Mesodermal cell (in vitro differentiated cells): ENCODE measurements at regions not wholly inside any gene's neighbourhood (a gene's known extent, or its start where the extent isn't known, plus 50 kb on each side); places are given as distances from the start of the nearest gene placed in this dataset.
A peak's percentile ranks its signal among the peaks of the same experiment; 100 is the strongest.

Source experiments
- H3K27ac ChIP-seq: 2 replicates; pipeline ENCODE4 v1.7.0; 2013; ENCODE audit warnings: mild to moderate bottlenecking, low read depth, low read length, moderate library complexity; ENCODE audit not compliant: severe bottlenecking
- H3K36me3 ChIP-seq: 2 replicates; pipeline ENCODE4 v1.7.1; 2013; ENCODE audit warnings: mild to moderate bottlenecking, low read length, moderate library complexity; ENCODE audit not compliant: control insufficient read depth, insufficient read depth
- H3K4me1 ChIP-seq: one replicate; pipeline ENCODE4 v1.7.1; 2013; ENCODE audit warnings: mild to moderate bottlenecking, low read length; ENCODE audit not compliant: insufficient read depth, control insufficient read depth, poor library complexity, severe bottlenecking
- H3K4me3 ChIP-seq: 2 replicates; pipeline ENCODE4 v1.7.0; 2013; ENCODE audit warnings: low read length, control low read depth, mild to moderate bottlenecking; ENCODE audit not compliant: insufficient read depth, poor library complexity, severe bottlenecking; ENCODE audit errors: extremely low read depth
- H3K9me3 ChIP-seq: 2 replicates; pipeline ENCODE4 v1.7.1; 2013; ENCODE audit warnings: mild to moderate bottlenecking, low read length, moderate library complexity; ENCODE audit not compliant: control insufficient read depth
- WGBS, 2 experiments: methylation state at CpG; one replicate each; pipeline ENCODE4 v1.1.5; 2013; ENCODE audit warnings: missing lambda C conversion rate in 2 of 2; ENCODE audit not compliant: insufficient coverage in 2 of 2; 5-methylcytosine and 5-hydroxymethylcytosine counted together

DNA sequence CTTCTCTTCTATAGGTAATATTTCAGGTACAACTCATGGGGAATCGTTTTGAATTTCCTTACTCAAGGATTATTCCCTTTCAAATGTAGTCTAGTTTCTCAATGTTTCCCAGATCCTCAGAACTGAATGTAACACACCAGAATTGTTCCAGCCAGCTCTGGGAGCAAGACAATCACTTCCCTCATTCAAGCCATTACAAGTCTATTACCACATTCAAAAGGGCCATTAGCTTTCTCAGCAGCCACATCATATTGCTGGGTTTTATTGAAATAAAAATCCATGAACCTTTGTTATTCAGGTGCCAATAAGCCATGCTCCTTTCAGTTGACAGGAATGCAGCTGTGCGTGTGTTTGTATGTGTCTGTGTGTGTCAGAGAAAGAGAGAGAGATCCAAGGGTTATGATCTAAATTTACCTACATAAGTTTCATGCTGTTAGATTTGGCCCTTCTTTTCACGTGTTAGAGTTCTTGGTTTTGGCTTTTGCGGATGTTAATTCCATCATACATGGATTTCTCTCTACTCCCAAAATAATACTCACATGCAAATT lies 357.7 kb downstream of the BCAT1 start:
- no peaks in the 10 kb centered on the region for H3K4me1 ChIP-seq
- H3K4me3 ChIP-seq, result no peak overlapping the region
- 67 to 83% methylated on average over 2 of the region's 4 CpGs for WGBS, 2 experiments
- H3K9me3 ChIP-seq, result no peaks in the 10 kb centered on the region
- no peak overlapping the region for H3K27ac ChIP-seq
- H3K36me3 ChIP-seq, result no peaks in the 10 kb centered on the region

DNA sequence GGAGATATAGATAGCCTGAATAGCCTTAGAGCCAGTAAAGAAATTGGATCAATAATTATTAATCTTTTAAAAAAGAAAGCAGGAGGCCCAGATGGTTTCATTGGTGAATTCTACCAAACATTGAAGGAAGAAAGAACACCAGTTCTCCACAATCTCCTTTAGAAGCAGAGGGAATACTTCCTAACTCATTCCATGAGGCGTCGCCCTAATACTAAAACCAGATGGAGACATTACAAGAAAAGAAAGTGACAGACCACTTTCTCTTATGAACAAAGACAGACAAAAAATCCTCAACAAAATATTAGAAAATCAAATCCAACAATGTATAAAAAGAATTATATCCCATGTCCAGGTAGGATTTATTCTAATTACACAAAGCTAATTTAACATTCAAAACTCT lies 362.6 kb downstream of the BCAT1 start:
- H3K9me3 ChIP-seq, result no peaks in the 10 kb centered on the region
- no peak overlapping the region for H3K27ac ChIP-seq
- no peak overlapping the region for H3K4me3 ChIP-seq
- 100% methylated on average over 2 of the region's 2 CpGs; no CpG with 5 or more reads in 1 of the 2 experiments for WGBS, 2 experiments
- no peaks in the 10 kb centered on the region for H3K4me1 ChIP-seq
- H3K36me3 ChIP-seq, result no peaks in the 10 kb centered on the region

- Histone ChIP-seq H3K4me3 (no peak overlapping the region), H3K36me3 (no peaks in the 10 kb centered on the region), H3K27ac (no peak overlapping the region), H3K9me3 (no peaks in the 10 kb centered on the region), H3K4me1 (no peaks in the 10 kb centered on the region)
- 93 to 94% methylated on average over 13 to 14 of the region's 21 CpGs for WGBS, 2 experiments
Observed at GRCh38 chr12:24584032-24584675, 364.7 kb downstream of the BCAT1 start.

GRCh38 chr12:24582954-24583601 lies 365.8 kb downstream of the BCAT1 start:
- 90 to 96% methylated on average over 9 to 15 of the region's 18 CpGs for WGBS, 2 experiments
- Histone ChIP-seq H3K27ac (no peak overlapping the region), H3K4me1 (no peaks in the 10 kb centered on the region), H3K9me3 (no peaks in the 10 kb centered on the region), H3K4me3 (no peak overlapping the region), H3K36me3 (no peaks in the 10 kb centered on the region)

GRCh38 chr12:24574538-24574937 lies 374.4 kb downstream of the BCAT1 start:
- Histone ChIP-seq H3K4me3 (no peak overlapping the region), H3K27ac (no peak overlapping the region), H3K36me3 (no peaks in the 10 kb centered on the region), H3K4me1 (no peaks in the 10 kb centered on the region), H3K9me3 (no peaks in the 10 kb centered on the region)
- 77 to 85% methylated on average over 3 to 4 of the region's 4 CpGs for WGBS, 2 experiments

DNA sequence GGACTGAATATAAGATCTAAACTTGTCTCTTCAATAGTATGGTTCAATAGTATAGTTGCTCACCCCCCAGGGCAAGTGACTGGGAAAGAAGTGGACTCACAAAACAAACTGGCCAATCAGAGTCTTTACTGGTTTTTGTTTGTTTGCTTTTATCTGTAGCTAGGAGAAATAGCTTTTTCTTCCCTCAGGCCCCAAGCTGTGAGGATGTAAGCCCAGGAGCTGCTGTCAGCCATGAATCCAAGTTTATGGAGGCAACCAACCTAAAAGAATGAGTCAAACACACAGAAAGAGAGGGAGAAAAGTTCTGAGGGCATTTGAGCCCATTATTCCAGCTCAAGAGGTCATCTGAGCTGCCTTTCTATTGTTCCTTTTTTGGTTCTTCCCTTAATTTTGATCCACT lies 375.3 kb downstream of the BCAT1 start:
- Histone ChIP-seq H3K27ac (no peak overlapping the region), H3K9me3 (no peaks in the 10 kb centered on the region), H3K4me1 (no peaks in the 10 kb centered on the region), H3K36me3 (no peaks in the 10 kb centered on the region), H3K4me3 (no peak overlapping the region)

DNA sequence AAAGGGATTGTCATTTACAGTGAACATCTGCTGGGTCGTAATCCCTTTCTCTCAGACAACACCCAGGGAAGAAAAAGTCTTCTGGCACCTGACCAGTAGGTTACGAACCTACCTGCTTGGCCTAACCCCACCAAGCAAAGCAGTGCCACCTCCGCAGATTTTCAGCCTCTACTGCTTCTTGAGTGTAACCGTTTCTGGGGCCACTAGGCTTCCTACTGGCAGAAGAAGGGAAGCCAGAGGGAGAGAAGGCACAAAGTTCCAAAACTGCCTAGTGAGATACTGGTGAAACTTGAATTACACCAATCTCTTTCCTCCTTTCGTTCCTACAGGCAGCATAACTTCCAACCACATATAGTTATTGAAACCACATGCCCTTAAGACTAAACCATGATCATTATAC lies 383.6 kb downstream of the BCAT1 start:
- no peaks in the 10 kb centered on the region for H3K9me3 ChIP-seq
- peaks cover 3% of the 10 kb centered on the region for H3K4me1 ChIP-seq
- H3K4me3 ChIP-seq, result no peak overlapping the region
- no peaks in the 10 kb centered on the region for H3K36me3 ChIP-seq
- no peak overlapping the region for H3K27ac ChIP-seq
- 78 to 82% methylated on average over 3 of the region's 5 CpGs for WGBS, 2 experiments

DNA sequence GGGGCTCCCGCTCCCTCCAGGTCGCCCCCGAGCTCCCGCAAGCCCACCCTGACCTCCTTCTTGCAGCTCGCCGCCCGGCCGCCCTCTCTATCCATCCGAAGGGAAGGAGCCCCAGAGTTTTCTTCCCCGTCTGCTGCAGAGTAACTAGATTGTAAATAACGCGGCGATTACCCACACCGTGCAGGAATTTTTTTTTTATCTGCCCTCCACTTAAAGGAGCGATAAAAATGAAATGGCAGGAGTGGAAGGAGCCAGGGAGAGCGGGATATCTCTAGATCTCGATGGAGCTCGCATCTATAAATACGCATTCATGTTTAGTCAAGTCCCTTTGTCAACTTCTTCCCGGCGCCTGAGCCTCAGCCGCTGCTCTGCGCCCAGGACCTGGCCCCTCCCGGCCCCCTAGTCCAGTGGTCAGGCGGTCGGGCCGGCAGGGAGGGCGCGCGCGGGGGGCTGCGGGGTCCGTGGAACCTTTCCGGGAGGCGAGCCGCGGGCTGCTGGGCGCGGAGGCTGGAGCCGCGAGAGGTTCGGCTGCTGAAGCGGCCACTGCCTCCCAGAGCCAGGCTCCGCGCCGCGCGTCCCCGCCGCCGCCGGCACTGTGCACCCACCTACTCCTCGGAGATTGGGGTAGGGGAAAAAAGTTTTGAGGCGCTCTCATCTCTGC lies 386.0 kb downstream of the BCAT1 start:
- 0 to 1% methylated on average over 20 to 38 of the region's 54 CpGs for WGBS, 2 experiments
- H3K4me1 ChIP-seq, result peaks cover 16% of the 10 kb centered on the region

DNA sequence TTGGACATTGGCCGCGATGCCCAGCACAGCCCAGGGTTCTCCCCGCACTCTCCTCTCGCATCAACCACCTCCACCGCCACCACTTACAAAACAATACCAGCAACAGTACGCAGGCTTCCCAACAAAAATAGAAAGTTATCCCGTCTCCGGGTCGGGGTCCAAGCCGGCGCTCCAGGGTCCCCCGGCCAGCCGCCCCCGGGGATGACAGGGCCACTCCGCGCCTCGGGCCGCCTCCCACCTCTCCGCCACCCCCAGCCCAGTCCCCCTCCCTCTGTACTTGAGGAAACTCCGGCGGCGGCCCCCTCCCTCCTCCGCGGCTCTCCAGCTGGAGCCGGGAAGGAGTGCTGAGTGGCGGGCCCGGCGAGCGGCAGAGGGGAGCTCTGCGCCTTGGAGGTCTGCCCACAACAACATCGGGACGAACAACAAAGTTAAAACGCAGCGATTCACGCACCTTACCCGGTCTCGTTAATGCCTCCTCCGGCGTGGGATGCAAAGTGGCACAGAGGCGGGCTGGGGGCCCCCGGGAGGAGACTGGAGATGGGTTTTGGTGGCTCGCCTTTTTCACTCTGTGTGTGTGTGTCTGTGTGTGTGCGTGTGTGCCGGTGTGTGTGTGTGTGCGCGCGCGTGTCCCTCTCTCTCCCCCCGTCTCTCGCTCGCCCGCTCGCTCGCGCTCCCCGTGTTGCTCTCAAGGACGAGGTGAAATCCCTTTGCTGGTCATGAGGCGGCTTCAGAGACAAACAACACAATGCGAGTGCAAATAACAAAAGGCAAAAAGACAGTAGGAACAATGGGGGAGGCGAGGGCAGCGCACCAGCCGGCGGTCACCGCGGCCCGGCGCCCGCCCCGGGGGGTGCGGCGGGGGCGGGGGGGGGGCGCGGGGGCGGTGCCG lies 386.8 kb downstream of the BCAT1 start:
- Histone ChIP-seq H3K4me1 (peaks cover 16% of the 10 kb centered on the region), H3K4me3 (peak overlapping the region; percentile 74), H3K36me3 (no peaks in the 10 kb centered on the region), H3K27ac (peak overlapping the region; percentile 85), H3K9me3 (no peaks in the 10 kb centered on the region)
- WGBS, 2 experiments, result 0% methylated on average over 25 to 28 of the region's 76 CpGs

More for the DNA sequence above, 386.0 kb downstream of the BCAT1 start:
- peak overlapping the region; percentile 74 for H3K4me3 ChIP-seq
- H3K27ac ChIP-seq, result peak overlapping the region; percentile 73
- no peaks in the 10 kb centered on the region for H3K36me3 ChIP-seq
- no peaks in the 10 kb centered on the region for H3K9me3 ChIP-seq

DNA sequence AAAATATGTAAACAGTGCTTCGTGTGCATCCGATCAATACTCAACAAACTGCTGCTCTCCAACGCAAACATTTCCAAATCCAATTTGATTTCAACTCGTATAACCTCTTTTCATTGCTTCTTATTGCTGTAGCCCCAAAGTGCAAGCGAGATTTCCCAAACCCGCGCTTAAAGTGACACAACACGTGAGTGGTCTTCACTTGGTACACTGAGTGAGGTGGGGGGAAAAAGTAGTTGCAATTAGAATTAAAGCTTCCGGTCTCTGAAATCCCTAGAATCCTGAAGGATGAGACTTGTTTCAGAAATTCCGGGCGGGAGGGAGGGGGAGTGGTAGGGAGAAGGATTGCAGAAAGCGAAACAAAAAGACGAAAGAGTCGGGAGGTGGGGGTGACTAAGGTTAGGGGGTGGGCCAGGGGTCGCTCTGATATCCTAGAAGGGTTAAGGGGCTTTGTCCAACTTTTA lies 387.5 kb downstream of the BCAT1 start:
- Histone ChIP-seq H3K4me1 (peaks cover 16% of the 10 kb centered on the region), H3K27ac (peak overlapping the region; percentile 85), H3K9me3 (no peaks in the 10 kb centered on the region), H3K4me3 (peak overlapping the region; percentile 74), H3K36me3 (no peaks in the 10 kb centered on the region)
- WGBS, 2 experiments, result 0% methylated on average over 5 to 13 of the region's 15 CpGs
